Endothelial cell of umbilical vein (primary cell): ENCODE measurements at regions not wholly inside any gene's neighbourhood (a gene's known extent, or its start where the extent isn't known, plus 50 kb on each side); places are given as distances from the start of the nearest gene placed in this dataset.

Experiments
- BruUV-seq: library from RNA; stranded (reverse); fragments of 400-500 nt; replicated peaks from 2 replicates; lab custom pipeline; 2021; lab: Mats Ljungman, UMichigan
- CTCF ChIA-PET: fragments of 300-600, 350-600 bp; sonication (Branson Sonifier 250); formaldehyde crosslinking; loops from one replicate; lab custom pipeline; 2021; ENCODE audit warnings: antibody characterized with exemption, inconsistent platforms; lab: Charles Lee
- POLR2A ChIA-PET: fragments of 300-600, 350-600 bp; sonication (Branson Sonifier 250); formaldehyde crosslinking; loops from one replicate; lab custom pipeline; 2021; ENCODE audit warnings: antibody characterized with exemption, inconsistent platforms; lab: Charles Lee
- DNase-seq: peaks from one replicate; pipeline ENCODE4 v3.0.0-alpha.2; 2011; ENCODE audit warnings: low read depth, low spot score
- FAIRE-seq: peaks from 2 replicates; lab custom pipeline; 2011; peaks lifted over from hg19 to GRCh38; lab: Jason Lieb, UNC
- H2AFZ ChIP-seq: 2 replicates; pipeline ENCODE4 v1.6.0; 2012; ENCODE audit warnings: low read depth, low read length, control low read depth, inconsistent platforms
- H3K27ac ChIP-seq: 2 replicates; pipeline ENCODE4 v1.5.1; 2011; ENCODE audit warnings: low read depth, mild to moderate bottlenecking, control low read depth, low read length, moderate library complexity; ENCODE audit not compliant: insufficient read depth
- H3K27me3 ChIP-seq, 2 experiments: 2 replicates each; pipeline versions ENCODE4 v1.6.0 to v1.6.1; 2011; ENCODE audit warnings: low read length in 2 of 2, mixed read lengths in 1 of 2; ENCODE audit not compliant: control insufficient read depth in 2 of 2, insufficient read depth in 2 of 2
- H3K36me3 ChIP-seq, 2 experiments: 2 replicates in 1 of 2; 3 replicates in 1 of 2; pipeline ENCODE4 v1.5.1; 2011; ENCODE audit warnings: low read length in 2 of 2, mild to moderate bottlenecking in 1 of 2, moderate library complexity in 1 of 2; ENCODE audit not compliant: control insufficient read depth in 2 of 2, insufficient read depth in 2 of 2; ENCODE audit errors: extremely low read depth in 1 of 2
- H3K4me1 ChIP-seq: 3 replicates; pipeline ENCODE4 v1.5.1; 2011; ENCODE audit warnings: mild to moderate bottlenecking, low read length; ENCODE audit not compliant: control insufficient read depth, insufficient read depth; ENCODE audit errors: extremely low read depth
- H3K4me2 ChIP-seq: 2 replicates; pipeline ENCODE4 v1.6.1; 2011; ENCODE audit warnings: low read length, control low read depth, mixed read lengths; ENCODE audit not compliant: insufficient read depth
- H3K4me3 ChIP-seq, 3 experiments: fragments of 200-600 bp in 1 of 3; sonication (generic), shearing (Covaris generic) in 1 of 3; replicated peaks in 1 of 3; 2 replicates each; pipeline ENCODE4 v1.5.1; 2011 to 2016; ENCODE audit warnings: control low read depth in 3 of 3, low read length in 3 of 3, mild to moderate bottlenecking in 2 of 3, inconsistent platforms in 1 of 3, low read depth in 1 of 3, moderate library complexity in 1 of 3; ENCODE audit not compliant: insufficient read depth in 1 of 3
- H3K79me2 ChIP-seq: 2 replicates; pipeline ENCODE4 v1.6.0; 2012; ENCODE audit warnings: low read length, inconsistent platforms; ENCODE audit not compliant: control insufficient read depth, insufficient read depth
- H3K9ac ChIP-seq: replicated peaks from 2 replicates; pipeline ENCODE3; 2011; ENCODE audit warnings: low read length, control low read depth; ENCODE audit not compliant: insufficient read depth; ENCODE audit errors: extremely low read depth
- H3K9me1 ChIP-seq: replicated peaks from 3 replicates; pipeline ENCODE4 v1.6.0; 2011; ENCODE audit warnings: mild to moderate bottlenecking, low read length; ENCODE audit not compliant: control insufficient read depth, insufficient read depth; ENCODE audit errors: extremely low read depth
- H3K9me3 ChIP-seq: replicated peaks from 2 replicates; pipeline ENCODE4 v1.5.1; 2012; ENCODE audit warnings: low read length, inconsistent platforms; ENCODE audit not compliant: control insufficient read depth, insufficient read depth
- H4K20me1 ChIP-seq: replicated peaks from 2 replicates; pipeline ENCODE3; 2011; ENCODE audit warnings: mild to moderate bottlenecking, low read length; ENCODE audit not compliant: control insufficient read depth, insufficient read depth; ENCODE audit errors: extremely low read depth
- EZH2 ChIP-seq: IDR thresholded peaks from 2 replicates; pipeline ENCODE4 v1.6.1; 2012; ENCODE audit warnings: borderline replicate concordance, low read depth, mild to moderate bottlenecking, moderate library complexity, low read length, inconsistent platforms; ENCODE audit not compliant: severe bottlenecking
- FOS ChIP-seq: IDR thresholded peaks from 2 replicates; pipeline ENCODE4 v1.6.1; 2011; ENCODE audit warnings: mild to moderate bottlenecking, low read length, moderate library complexity, borderline replicate concordance; ENCODE audit not compliant: insufficient read depth
- GATA2 ChIP-seq: IDR thresholded peaks from 2 replicates; pipeline ENCODE4 v1.7.0; 2011; ENCODE audit warnings: low read depth, mild to moderate bottlenecking, moderate library complexity, mixed read lengths, low read length; ENCODE audit not compliant: insufficient read length, insufficient read depth
- JUN ChIP-seq: IDR thresholded peaks from 2 replicates; pipeline ENCODE4 v1.6.1; 2011; ENCODE audit warnings: borderline replicate concordance, low read depth; ENCODE audit not compliant: insufficient read length, insufficient read depth
- MYC ChIP-seq: IDR thresholded peaks from one replicate; pipeline ENCODE4 v1.6.1; 2011; ENCODE audit warnings: mild to moderate bottlenecking, low read depth, low read length
- POLR2A ChIP-seq: IDR thresholded peaks from 2 replicates; pipeline ENCODE4 v1.6.1; 2012; ENCODE audit warnings: low read depth, mild to moderate bottlenecking, control low read depth, low read length
- POLR2AphosphoS5 ChIP-seq: IDR thresholded peaks from 2 replicates; pipeline ENCODE4 v1.6.1; 2012; ENCODE audit warnings: low read depth, mild to moderate bottlenecking, control low read depth, low read length, moderate library complexity; ENCODE audit not compliant: insufficient read depth
- dilution Hi-C: fragments of 300-500 bp; cut with MboI; formaldehyde crosslinking; loops from one replicate; pipeline ENCODE4 v1.15.0; 2019; ENCODE audit warnings: low sequenced_read_pairs; ENCODE audit not compliant: extremely low pct_ligation_motif_present
- intact Hi-C: fragments of 100-400 bp; cut with micrococcal nuclease; formaldehyde crosslinking; loops from one replicate; pipeline ENCODE4 v1.10.0; 2022
- TF ChIP-seq, protein P1 (sequence below), 2 donors: IDR thresholded peaks; 1 replicate in 1 of 2; 2 replicates in 1 of 2; pipeline ENCODE4 v1.5.1; 2011; ENCODE audit warnings: low read length in 2 of 2, mild to moderate bottlenecking in 2 of 2, moderate library complexity in 2 of 2, control low read depth in 1 of 2, inconsistent platforms in 1 of 2, low read depth in 1 of 2; ENCODE audit not compliant: insufficient read depth in 1 of 2; ENCODE audit errors: extremely low read depth in 1 of 2
- TF ChIP-seq, protein P2 (sequence below): IDR thresholded peaks from 2 replicates; pipeline ENCODE4 v1.6.1; 2011; ENCODE audit not compliant: insufficient read depth, insufficient read length

DNA sequence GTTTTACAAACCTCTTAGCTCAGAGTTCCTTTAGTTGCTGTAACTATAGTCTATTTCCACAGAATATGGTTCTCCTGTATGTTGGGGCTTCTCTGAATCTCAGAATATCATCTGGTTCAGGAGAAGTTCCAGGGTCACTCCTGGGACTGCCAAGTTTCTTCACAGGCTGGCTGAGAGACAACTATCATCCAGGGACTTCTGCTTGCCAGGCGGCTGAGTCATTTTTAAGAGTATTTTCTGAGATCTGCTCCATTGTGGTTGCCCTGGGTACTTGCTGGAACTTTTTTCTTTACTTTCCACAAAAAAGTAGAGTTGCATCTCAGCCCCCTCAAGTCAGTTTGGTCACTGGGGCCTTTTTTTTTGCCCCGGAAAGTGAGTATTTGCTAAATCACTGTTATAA is 566.5 kb downstream of the LRRC70 start:
- dilution Hi-C loops (no loop called here), intact Hi-C loops (no loop called here)
- no peaks in the 10 kb centered on the region for H3K79me2 ChIP-seq
- TF ChIP-seq FOS = no peak
- no peak for TF ChIP-seq POLR2A
- TF ChIP-seq MYC = no peak
- TF ChIP-seq, protein P1, sequence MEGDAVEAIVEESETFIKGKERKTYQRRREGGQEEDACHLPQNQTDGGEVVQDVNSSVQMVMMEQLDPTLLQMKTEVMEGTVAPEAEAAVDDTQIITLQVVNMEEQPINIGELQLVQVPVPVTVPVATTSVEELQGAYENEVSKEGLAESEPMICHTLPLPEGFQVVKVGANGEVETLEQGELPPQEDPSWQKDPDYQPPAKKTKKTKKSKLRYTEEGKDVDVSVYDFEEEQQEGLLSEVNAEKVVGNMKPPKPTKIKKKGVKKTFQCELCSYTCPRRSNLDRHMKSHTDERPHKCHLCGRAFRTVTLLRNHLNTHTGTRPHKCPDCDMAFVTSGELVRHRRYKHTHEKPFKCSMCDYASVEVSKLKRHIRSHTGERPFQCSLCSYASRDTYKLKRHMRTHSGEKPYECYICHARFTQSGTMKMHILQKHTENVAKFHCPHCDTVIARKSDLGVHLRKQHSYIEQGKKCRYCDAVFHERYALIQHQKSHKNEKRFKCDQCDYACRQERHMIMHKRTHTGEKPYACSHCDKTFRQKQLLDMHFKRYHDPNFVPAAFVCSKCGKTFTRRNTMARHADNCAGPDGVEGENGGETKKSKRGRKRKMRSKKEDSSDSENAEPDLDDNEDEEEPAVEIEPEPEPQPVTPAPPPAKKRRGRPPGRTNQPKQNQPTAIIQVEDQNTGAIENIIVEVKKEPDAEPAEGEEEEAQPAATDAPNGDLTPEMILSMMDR (IDR thresholded peaks at IDR 0.05; ENCODE audit: extremely low read depth in 1 of 2, insufficient read depth in 1 of 2, low read depth in 1 of 2, low read length in 2 of 2) = no peak
- TF ChIP-seq JUN = no peak
- no peak for TF ChIP-seq GATA2
- no peak for TF ChIP-seq POLR2AphosphoS5
- no peak for TF ChIP-seq EZH2
- TF ChIP-seq, protein P2, sequence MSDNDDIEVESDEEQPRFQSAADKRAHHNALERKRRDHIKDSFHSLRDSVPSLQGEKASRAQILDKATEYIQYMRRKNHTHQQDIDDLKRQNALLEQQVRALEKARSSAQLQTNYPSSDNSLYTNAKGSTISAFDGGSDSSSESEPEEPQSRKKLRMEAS = no peak
- no peaks in the 10 kb centered on the region for H3K9me1 ChIP-seq
- no peak overlapping the region for H3K27ac ChIP-seq
- ChIA-PET CTCF (no interaction called here), POLR2A (no interaction called here)
- no peaks in the 10 kb centered on the region for H4K20me1 ChIP-seq
- H3K27me3 ChIP-seq = no peaks in the 10 kb centered on the region
- H3K36me3 ChIP-seq = no peaks in the 10 kb centered on the region
- H3K9ac ChIP-seq = no peak overlapping the region
- H3K4me1 ChIP-seq = no peaks in the 10 kb centered on the region
- no peak for DNase-seq
- H3K4me3 ChIP-seq = no peak overlapping the region
- H2AFZ ChIP-seq = no peak overlapping the region
- FAIRE-seq = no peak
- H3K9me3 ChIP-seq = no peaks in the 10 kb centered on the region
- no TSS peak for BruUV-seq
- no peak overlapping the region for H3K4me2 ChIP-seq
